GM12878 (cell line): ENCODE measurements at regions not wholly inside any gene's neighbourhood (a gene's known extent, or its start where the extent isn't known, plus 50 kb on each side); places are given as distances from the start of the nearest gene placed in this dataset.

Experiments used
- ATAC-seq: fragments of 200-7000 bp; cut with Tn5 transposase; 3 replicates; pipeline ENCODE4 v1.9.1; 2020; ENCODE audit warnings: mild to moderate bottlenecking, moderate library complexity
- BruUV-seq: library from RNA; stranded (reverse); fragments of 400-500 nt; replicated peaks from 2 replicates; lab custom pipeline; 2021; lab: Mats Ljungman, UMichigan
- CTCF ChIA-PET: fragments of 300-600 bp; sonication (Branson Sonifier 250); formaldehyde crosslinking; extraction: SDS; loops from one replicate; lab custom pipeline; 2021; ENCODE audit warnings: inconsistent platforms; lab: Yijun Ruan, JAX
- POLR2A ChIA-PET: fragments of 350-600 bp; formaldehyde crosslinking; extraction: SDS; loops from one replicate; lab custom pipeline; 2021; ENCODE audit warnings: inconsistent platforms; lab: Charles Lee
- RAD21 ChIA-PET: fragments of 300-600 bp; sonication (Branson Sonifier 250); formaldehyde crosslinking; loops from one replicate; lab custom pipeline; 2023; ENCODE audit warnings: antibody characterized with exemption; ENCODE audit not compliant: unreplicated experiment; lab: Charles Lee
- SMC1A ChIA-PET: fragments of 300-600 bp; sonication (Branson Sonifier 250); formaldehyde crosslinking; loops from one replicate; lab custom pipeline; 2023; ENCODE audit not compliant: unreplicated experiment, uncharacterized antibody; lab: Charles Lee
- DNase-seq: peaks from one replicate; pipeline ENCODE4 v3.0.0-alpha.2; 2011; ENCODE audit warnings: low read depth, low spot score
- FAIRE-seq: peaks from 3 replicates; lab custom pipeline; 2011; peaks lifted over from hg19 to GRCh38; lab: Jason Lieb, UNC
- H2AFZ ChIP-seq: 2 replicates; pipeline ENCODE4 v1.6.0; 2011; ENCODE audit warnings: low read depth, low read length, control low read depth; ENCODE audit not compliant: control insufficient read depth
- H3K27ac ChIP-seq: 2 replicates; pipeline ENCODE4 v1.5.1; 2011; ENCODE audit warnings: control low read depth; ENCODE audit not compliant: control insufficient read depth, insufficient read depth
- H3K27me3 ChIP-seq, 2 experiments: replicated peaks in 1 of 2; 2 replicates each; pipeline versions ENCODE4 v1.6.0 to v1.6.1; 2011; ENCODE audit warnings: low read length in 1 of 2; ENCODE audit not compliant: control insufficient read depth in 2 of 2, insufficient read depth in 2 of 2
- H3K36me3 ChIP-seq, 2 experiments: 2 replicates each; pipeline ENCODE4 v1.5.1; 2011; ENCODE audit warnings: low read length in 1 of 2; ENCODE audit not compliant: control insufficient read depth in 2 of 2, insufficient read depth in 2 of 2
- H3K4me1 ChIP-seq: 2 replicates; pipeline ENCODE4 v1.6.1; 2011; ENCODE audit warnings: mild to moderate bottlenecking, low read length, moderate library complexity, mixed read lengths; ENCODE audit not compliant: control insufficient read depth, insufficient read depth
- H3K4me2 ChIP-seq: 2 replicates; pipeline ENCODE4 v1.6.0; 2011; ENCODE audit warnings: control low read depth; ENCODE audit not compliant: control insufficient read depth, insufficient read depth
- H3K4me3 ChIP-seq: fragments of 200-600 bp; sonication (generic); 2 replicates; pipeline ENCODE4 v1.5.1; 2016
- H3K79me2 ChIP-seq: 2 replicates; pipeline ENCODE4 v1.6.0; 2011; ENCODE audit warnings: low read length; ENCODE audit not compliant: control insufficient read depth, insufficient read depth
- H3K9ac ChIP-seq: 2 replicates; pipeline ENCODE4 v1.8.0; 2011; ENCODE audit warnings: low read length, control low read depth, mixed read lengths; ENCODE audit not compliant: control insufficient read depth, insufficient read depth
- H3K9me3 ChIP-seq: replicated peaks from 3 replicates; pipeline ENCODE4 v1.5.1; 2011; ENCODE audit warnings: mild to moderate bottlenecking, low read length; ENCODE audit not compliant: control insufficient read depth, insufficient read depth
- H4K20me1 ChIP-seq: 2 replicates; pipeline ENCODE4 v1.6.0; 2011; ENCODE audit not compliant: control insufficient read depth, insufficient read depth
- ATF2 ChIP-seq: IDR thresholded peaks from 2 replicates; pipeline ENCODE4 v1.6.1; 2012; ENCODE audit warnings: low read length, inconsistent platforms
- CREM ChIP-seq: IDR thresholded peaks from 2 replicates; pipeline ENCODE4 v1.6.1; 2014; ENCODE audit warnings: antibody characterized with exemption, low read depth
- EED ChIP-seq: sonication (generic); IDR thresholded peaks from 2 replicates; pipeline ENCODE4 v1.6.1; 2016; ENCODE audit warnings: antibody characterized with exemption, low read depth
- ETV6 ChIP-seq, 2 experiments: fragments of 450-650 bp in 1 of 2; IDR thresholded peaks in 1 of 2; conservative IDR thresholded peaks in 1 of 2; 2 replicates each; pipeline ENCODE4 v1.6.1; 2014; ENCODE audit warnings: antibody characterized with exemption in 1 of 2, borderline replicate concordance in 1 of 2, low read depth in 1 of 2, mild to moderate bottlenecking in 1 of 2, moderate library complexity in 1 of 2
- HDAC6 ChIP-seq: fragments of 200-600 bp; sonication (generic); IDR thresholded peaks from one replicate; pipeline ENCODE4 v1.8.0; 2017; ENCODE audit warnings: antibody characterized with exemption; ENCODE audit not compliant: unreplicated experiment
- IKZF1 ChIP-seq: fragments of 450-650 bp; conservative IDR thresholded peaks from 2 replicates; pipeline ENCODE4 v1.6.1; 2017; ENCODE audit warnings: antibody characterized with exemption, mild to moderate bottlenecking
- KDM1A ChIP-seq: fragments of 200-600 bp; sonication (generic); IDR thresholded peaks from 2 replicates; pipeline ENCODE4 v1.6.1; 2016; ENCODE audit warnings: borderline replicate concordance
- MTA2 ChIP-seq: fragments of 450-650 bp; IDR thresholded peaks from 2 replicates; pipeline ENCODE4 v1.6.1; 2016; ENCODE audit warnings: low read depth, mild to moderate bottlenecking, moderate library complexity
- NFIC ChIP-seq: IDR thresholded peaks from 2 replicates; pipeline ENCODE4 v1.6.1; 2012; ENCODE audit warnings: low read depth, mild to moderate bottlenecking, inconsistent platforms, low read length, moderate library complexity
- NFYB ChIP-seq: IDR thresholded peaks from 2 replicates; pipeline ENCODE4 v1.6.1; 2011; ENCODE audit warnings: low read depth, mild to moderate bottlenecking, low read length, improper control_type of control experiment, moderate library complexity; ENCODE audit not compliant: insufficient read depth
- PAX5 ChIP-seq: IDR thresholded peaks from 2 replicates; pipeline ENCODE4 v1.6.1; 2011; ENCODE audit warnings: low read depth, low read length, borderline replicate concordance
- RB1 ChIP-seq: fragments of 450-650 bp; formaldehyde crosslinking; IDR thresholded peaks from 2 replicates; pipeline ENCODE4 v1.6.1; 2017; ENCODE audit warnings: mild to moderate bottlenecking, borderline replicate concordance
- SMARCA5 ChIP-seq: fragments of 450-650 bp; IDR thresholded peaks from 2 replicates; pipeline ENCODE4 v1.6.1; 2017; ENCODE audit warnings: mild to moderate bottlenecking
- SMC3 ChIP-seq: IDR thresholded peaks from 2 replicates; pipeline ENCODE4 v1.6.1; 2011; ENCODE audit warnings: low read length, improper control_type of control experiment, borderline replicate concordance
- SRF ChIP-seq, 2 experiments: IDR thresholded peaks; 2 replicates each; pipeline ENCODE4 v1.6.1; 2011; ENCODE audit warnings: low read depth in 2 of 2, low read length in 2 of 2, mild to moderate bottlenecking in 1 of 2, moderate library complexity in 1 of 2
- TBL1XR1 ChIP-seq: IDR thresholded peaks from 2 replicates; pipeline ENCODE4 v1.6.1; 2012; ENCODE audit warnings: low read depth, low read length, improper control_type of control experiment
- WGBS: methylation state at CpG from one replicate; pipeline ENCODE4 v1.1.6; 2016; ENCODE audit warnings: low lambda C conversion rate; ENCODE audit not compliant: insufficient replicate concordance, insufficient coverage; ENCODE audit errors: missing lambda C conversion rate; 5-methylcytosine and 5-hydroxymethylcytosine counted together
- in situ Hi-C: fragments of 300-500 bp; cut with MboI; formaldehyde crosslinking; loops from 9 replicates; pipeline ENCODE4 v1.14.3; 2018; ENCODE audit warnings: mixed read lengths
- intact Hi-C: fragments of 100-400 bp; cut with micrococcal nuclease; formaldehyde crosslinking; loops from one replicate; pipeline ENCODE4 v1.14.2; 2022; ENCODE audit not compliant: unreplicated experiment

GRCh38 chr17:63275318-63275970, 170.7 kb downstream of the CYB561 start:
- Histone ChIP-seq H3K4me3 (no peak overlapping the region), H3K4me1 (peaks cover 7% of the 10 kb centered on the region), H3K9me3 (no peaks in the 10 kb centered on the region), H3K36me3 (no peaks in the 10 kb centered on the region), H3K9ac (no peak overlapping the region), H4K20me1 (no peaks in the 10 kb centered on the region), H3K27ac (no peak overlapping the region), H3K27me3 (no peaks in the 10 kb centered on the region; a peak in 1 of 4 replicates), H3K79me2 (no peaks in the 10 kb centered on the region), H3K4me2 (no peak overlapping the region), H2AFZ (no peak overlapping the region)
- in situ Hi-C loops (no loop called here), intact Hi-C loops (no loop called here)
- CTCF ChIA-PET: no interaction called here
- BruUV-seq: no TSS peak
- WGBS: 0% methylated on average over 1 of the region's 1 CpG
- TF ChIP-seq TBL1XR1 (no peak), ETV6 (conservative IDR thresholded peaks at IDR 0.05 in 1 of 2, IDR thresholded peaks at IDR 0.05 in 1 of 2; ENCODE audit: borderline replicate concordance in 1 of 2, low read depth in 1 of 2) (no peak), PAX5 (no peak), EED (no peak), NFIC (no peak), IKZF1 (no peak), RB1 (no peak), NFYB (no peak), CREM (no peak), SMC3 (no peak), ATF2 (no peak), SMARCA5 (no peak), SRF (IDR thresholded peaks at IDR 0.05; ENCODE audit: low read depth in 2 of 2, low read length in 2 of 2) (no peak), MTA2 (no peak), KDM1A (no peak), HDAC6 (no peak)
- DNase-seq (no peak), ATAC-seq (no peak), FAIRE-seq (no peak)
- SMC1A ChIA-PET: no interaction called here
- POLR2A ChIA-PET: no interaction called here
- RAD21 ChIA-PET: interaction anchor here (1.1 kb wide), 1 partner anchor 131 kb away, joined by 3 read pairs; no protein-coding TSS in a partner anchor
